Heart left ventricle (tissue), 13 donors: ENCODE measurements at regions not wholly inside any gene's neighbourhood (a gene's known extent, or its start where the extent isn't known, plus 50 kb on each side); places are given as distances from the start of the nearest gene placed in this dataset.

Experiments
- POLR2A ChIP-seq, 2 donors: fragments of 450-650 bp; IDR thresholded peaks; one replicate each; pipeline ENCODE4 v1.6.1; 2017; ENCODE audit warnings: antibody characterized with exemption in 2 of 2, mild to moderate bottlenecking in 2 of 2, moderate library complexity in 2 of 2
- TF ChIP-seq, protein P1 (sequence below), 12 donors: fragments of 200-600 bp; sonication (generic) in 4 of 12; IDR thresholded peaks; one replicate each; pipeline versions ENCODE4 v1.5.0 to v1.8.0; 2018 to 2022; ENCODE audit warnings: antibody characterized with exemption in 12 of 12, mild to moderate bottlenecking in 5 of 12
- donor health status: ischemic (EF 13 %, LVEDD 7.1; RV severe dilation, severe dysfunction).
- donor health status: DM: no; HTN: yes; CAD: no.
- donor health status: DM: no; HTN: no; CAD: no.
- donor health status: ischemic (EF 25% LVEDD 6.9; RV normal size, moderate dysfunction).
- donor health status: ischemic (EF 25% LVEDD 5.7; RV mildly dilated, moderate dysfunction).
- donor health status: ischemic (EF 35%, LVEDD 5.7; RV mildly dilated, moderate dysfunction).
- donor health status: nonischemic (EF 11% LVEDD 7.7; RV severe dilation, severe dysfunction).
- donor health status: DM: yes; HTN: yes; CAD: no.
- donor health status: PGD.
- donor health status: ischemic (EF 29% LVEDD 5.4; RV normal size, mild dysfunction).
- donor health status: nonischemic (EF 23%, LVEDD 6.1; RV moderate dilation, normal function).

DNA sequence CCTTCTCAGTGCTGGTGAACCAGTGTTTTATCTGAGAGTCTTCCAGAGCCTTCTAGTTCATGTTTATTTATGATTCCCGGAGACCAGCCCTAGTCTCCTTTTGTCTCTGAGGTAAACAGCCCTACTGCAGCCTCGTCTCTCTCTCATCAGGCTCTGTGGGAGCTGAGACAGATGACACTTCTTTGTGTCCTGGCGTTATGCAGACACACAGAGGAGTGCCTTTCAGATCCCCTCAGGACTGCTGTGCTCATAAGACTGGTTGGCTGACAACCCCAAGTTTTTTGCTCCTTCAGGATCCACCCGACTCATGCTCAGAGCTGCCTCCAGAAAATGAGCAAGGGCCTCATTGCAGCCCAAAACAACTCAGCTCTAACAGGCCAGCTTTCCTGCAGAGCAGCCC is 523.8 kb upstream of the SPHKAP start:
- no peak for TF ChIP-seq POLR2A (IDR thresholded peaks at IDR 0.05)
- TF ChIP-seq, protein P1, sequence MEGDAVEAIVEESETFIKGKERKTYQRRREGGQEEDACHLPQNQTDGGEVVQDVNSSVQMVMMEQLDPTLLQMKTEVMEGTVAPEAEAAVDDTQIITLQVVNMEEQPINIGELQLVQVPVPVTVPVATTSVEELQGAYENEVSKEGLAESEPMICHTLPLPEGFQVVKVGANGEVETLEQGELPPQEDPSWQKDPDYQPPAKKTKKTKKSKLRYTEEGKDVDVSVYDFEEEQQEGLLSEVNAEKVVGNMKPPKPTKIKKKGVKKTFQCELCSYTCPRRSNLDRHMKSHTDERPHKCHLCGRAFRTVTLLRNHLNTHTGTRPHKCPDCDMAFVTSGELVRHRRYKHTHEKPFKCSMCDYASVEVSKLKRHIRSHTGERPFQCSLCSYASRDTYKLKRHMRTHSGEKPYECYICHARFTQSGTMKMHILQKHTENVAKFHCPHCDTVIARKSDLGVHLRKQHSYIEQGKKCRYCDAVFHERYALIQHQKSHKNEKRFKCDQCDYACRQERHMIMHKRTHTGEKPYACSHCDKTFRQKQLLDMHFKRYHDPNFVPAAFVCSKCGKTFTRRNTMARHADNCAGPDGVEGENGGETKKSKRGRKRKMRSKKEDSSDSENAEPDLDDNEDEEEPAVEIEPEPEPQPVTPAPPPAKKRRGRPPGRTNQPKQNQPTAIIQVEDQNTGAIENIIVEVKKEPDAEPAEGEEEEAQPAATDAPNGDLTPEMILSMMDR (IDR thresholded peaks at IDR 0.05), result no peak
